HUES64 (cell line): ENCODE measurements at regions not wholly inside any gene's neighbourhood (a gene's known extent, or its start where the extent isn't known, plus 50 kb on each side); places are given as distances from the start of the nearest gene placed in this dataset.

Source experiments
- H3K27ac ChIP-seq: 2 replicates; pipeline ENCODE4 v1.7.0; 2013; ENCODE audit warnings: low read depth, low read length, inconsistent platforms
- H3K27me3 ChIP-seq: 2 replicates; pipeline ENCODE4 v1.6.1; 2013; ENCODE audit warnings: mild to moderate bottlenecking, low read length; ENCODE audit not compliant: insufficient read depth
- H3K36me3 ChIP-seq: 2 replicates; pipeline ENCODE4 v1.6.1; 2013; ENCODE audit warnings: mild to moderate bottlenecking, low read length; ENCODE audit not compliant: insufficient read depth
- H3K4me1 ChIP-seq: 2 replicates; pipeline ENCODE4 v1.6.1; 2013; ENCODE audit warnings: mild to moderate bottlenecking, low read length, moderate library complexity; ENCODE audit not compliant: insufficient read depth
- H3K4me3 ChIP-seq: 2 replicates; pipeline ENCODE4 v1.5.1; 2013; ENCODE audit warnings: mild to moderate bottlenecking, low read length, moderate library complexity
- H3K9ac ChIP-seq: 2 replicates; pipeline ENCODE4 v1.6.1; 2013; ENCODE audit warnings: mild to moderate bottlenecking, low read depth, low read length
- H3K9me3 ChIP-seq: 2 replicates; pipeline ENCODE4 v1.6.1; 2013; ENCODE audit warnings: low read depth, low read length; ENCODE audit not compliant: insufficient read depth
- WGBS: fragments of 150-250, 120-280 bp; methylation state at CpG from one replicate; pipeline ENCODE4 v1.1.7; 2013; ENCODE audit warnings: missing lambda C conversion rate; 5-methylcytosine and 5-hydroxymethylcytosine counted together

DNA sequence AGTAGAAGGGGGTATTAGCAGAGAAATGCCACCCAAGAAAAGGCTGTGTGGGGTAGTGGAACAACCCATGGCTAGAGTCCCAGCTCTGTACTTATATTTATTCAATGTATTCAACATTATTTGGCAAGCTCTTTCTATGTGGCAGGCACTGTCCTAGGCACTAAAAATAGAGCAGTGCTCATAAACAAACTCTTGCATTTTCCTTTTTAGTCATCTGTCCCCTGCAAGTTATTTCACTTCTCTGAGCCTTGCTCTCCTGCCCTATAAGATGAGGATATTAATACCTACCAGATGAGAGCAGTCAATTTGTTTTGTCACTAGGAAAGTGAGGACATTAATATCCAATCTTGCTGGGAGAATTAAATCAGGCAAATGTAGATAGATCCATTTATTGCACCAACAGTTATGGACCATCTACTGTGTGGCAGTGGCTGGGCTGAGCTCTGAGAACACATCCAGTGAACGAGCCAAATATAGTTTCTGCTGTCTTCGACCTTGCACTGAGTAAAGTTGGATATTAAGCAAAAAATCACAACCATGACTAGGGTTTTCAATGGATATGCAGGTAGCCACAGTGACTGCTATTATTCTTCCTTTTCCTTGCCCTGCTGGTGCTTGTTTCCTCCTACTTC is 314.3 kb upstream of the TBX3 start:
- Histone ChIP-seq H3K9me3 (peaks cover 8% of the 10 kb centered on the region), H3K27me3 (no peaks in the 10 kb centered on the region), H3K9ac (no peak overlapping the region), H3K4me1 (peaks cover 7% of the 10 kb centered on the region; the same call in 1 of the 2 replicates), H3K4me3 (no peak overlapping the region), H3K36me3 (no peaks in the 10 kb centered on the region), H3K27ac (no peak overlapping the region)
- WGBS, result 92% methylated on average over 2 of the region's 2 CpGs

DNA sequence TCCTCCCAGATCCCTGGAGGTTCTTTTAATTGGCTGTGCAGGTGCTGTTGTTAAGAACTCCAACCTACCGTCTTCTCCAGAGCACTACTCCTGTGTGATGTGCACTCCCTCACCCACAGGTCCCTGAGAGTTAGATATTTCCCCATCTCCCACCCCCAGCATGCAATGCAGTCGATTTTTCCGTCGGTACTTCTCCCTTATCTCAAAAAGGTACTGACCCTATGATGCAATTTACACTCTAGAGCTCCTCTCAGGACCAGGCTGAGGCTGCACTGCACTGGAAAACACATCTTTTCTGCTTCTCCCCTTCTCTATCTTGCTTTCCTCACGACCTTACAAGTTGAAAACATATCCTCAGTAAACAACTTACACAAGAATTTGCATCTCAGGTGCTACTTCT is 312.4 kb upstream of the TBX3 start:
- no peaks in the 10 kb centered on the region for H3K27me3 ChIP-seq
- H3K27ac ChIP-seq, result no peak overlapping the region
- 92% methylated on average over 5 of the region's 5 CpGs for WGBS
- peaks cover 8% of the 10 kb centered on the region for H3K9me3 ChIP-seq
- H3K36me3 ChIP-seq, result no peaks in the 10 kb centered on the region
- no peak overlapping the region for H3K9ac ChIP-seq
- H3K4me3 ChIP-seq, result no peak overlapping the region
- H3K4me1 ChIP-seq, result peaks cover 7% of the 10 kb centered on the region; the same call in 1 of the 2 replicates

DNA sequence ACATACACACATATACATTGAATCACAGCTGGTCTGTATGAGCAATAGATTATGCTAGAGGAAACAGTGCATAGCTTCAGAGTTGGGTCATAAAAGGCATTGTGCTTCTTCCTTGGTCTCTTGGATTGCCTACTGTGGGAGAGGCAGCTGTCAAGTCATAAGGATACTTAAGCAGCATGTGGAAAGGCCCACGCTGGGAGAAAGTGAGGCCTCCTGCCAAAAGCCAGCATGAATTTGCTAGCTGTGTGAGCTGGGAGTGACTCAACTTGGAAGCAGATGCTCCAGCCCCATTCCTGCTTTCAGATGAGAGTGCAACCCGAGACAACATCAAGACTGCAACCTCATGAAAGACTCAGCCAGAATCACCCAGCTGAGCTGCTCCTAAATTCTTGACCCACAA is 311.9 kb upstream of the TBX3 start:
- H3K4me1 ChIP-seq, result peaks cover 7% of the 10 kb centered on the region; the same call in 1 of the 2 replicates
- 89% methylated on average over 2 of the region's 2 CpGs for WGBS
- H3K9me3 ChIP-seq, result peaks cover 8% of the 10 kb centered on the region
- no peak overlapping the region for H3K9ac ChIP-seq
- H3K27ac ChIP-seq, result no peak overlapping the region
- H3K4me3 ChIP-seq, result no peak overlapping the region
- no peaks in the 10 kb centered on the region for H3K36me3 ChIP-seq
- no peaks in the 10 kb centered on the region for H3K27me3 ChIP-seq

DNA sequence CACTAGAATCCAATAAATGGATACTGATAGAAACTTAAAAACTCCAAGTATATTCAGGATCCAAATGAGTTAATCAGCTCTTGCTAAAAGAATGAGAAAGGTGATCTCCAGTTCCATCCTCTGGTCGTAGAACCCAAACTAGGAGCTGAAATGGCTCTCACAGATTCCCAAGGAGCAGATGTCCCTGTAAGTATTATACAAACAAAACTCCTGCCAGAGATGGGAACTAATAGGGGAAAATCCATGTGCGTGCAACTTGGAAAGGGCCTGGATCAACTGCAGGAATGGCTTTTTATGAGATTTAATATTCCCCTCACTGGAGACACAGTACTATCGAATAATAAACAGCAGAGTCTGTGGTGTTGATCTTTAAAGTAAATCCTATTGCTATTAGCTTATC is 309.2 kb upstream of the TBX3 start:
- 100% methylated on average over 1 of the region's 3 CpGs for WGBS

DNA sequence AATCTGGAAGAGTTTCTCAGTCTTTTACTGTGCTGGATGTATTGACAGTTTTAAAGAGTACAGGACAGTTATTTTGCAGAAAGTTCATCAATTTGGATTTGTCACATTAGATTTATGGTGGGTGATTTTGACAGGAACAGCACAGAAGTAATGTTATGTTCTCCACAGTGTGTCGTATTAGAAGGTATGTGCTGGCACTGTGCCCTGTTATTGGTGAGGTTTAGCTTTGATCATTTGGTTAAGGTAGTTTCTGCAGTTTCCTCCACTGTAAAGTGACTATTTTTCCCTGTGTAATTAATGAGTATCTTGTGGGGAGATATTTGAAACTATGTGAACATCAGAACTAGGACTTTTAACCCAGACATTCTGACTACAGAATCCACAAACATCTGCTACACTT is 308.5 kb upstream of the TBX3 start:
- no peaks in the 10 kb centered on the region for H3K36me3 ChIP-seq
- no peak overlapping the region for H3K9ac ChIP-seq
- no peaks in the 10 kb centered on the region for H3K27me3 ChIP-seq
- peaks cover 7% of the 10 kb centered on the region; the same call in 1 of the 2 replicates for H3K4me1 ChIP-seq
- no peak overlapping the region for H3K27ac ChIP-seq
- peaks cover 8% of the 10 kb centered on the region for H3K9me3 ChIP-seq
- WGBS, result 93% methylated on average over 1 of the region's 1 CpG
- no peak overlapping the region for H3K4me3 ChIP-seq

More for the DNA sequence above, 309.2 kb upstream of the TBX3 start:
- no peaks in the 10 kb centered on the region for H3K36me3 ChIP-seq
- H3K27ac ChIP-seq, result no peak overlapping the region
- H3K4me1 ChIP-seq, result peaks cover 7% of the 10 kb centered on the region; the same call in 1 of the 2 replicates
- peaks cover 8% of the 10 kb centered on the region for H3K9me3 ChIP-seq
- no peak overlapping the region for H3K9ac ChIP-seq
- no peaks in the 10 kb centered on the region for H3K27me3 ChIP-seq
- no peak overlapping the region for H3K4me3 ChIP-seq

DNA sequence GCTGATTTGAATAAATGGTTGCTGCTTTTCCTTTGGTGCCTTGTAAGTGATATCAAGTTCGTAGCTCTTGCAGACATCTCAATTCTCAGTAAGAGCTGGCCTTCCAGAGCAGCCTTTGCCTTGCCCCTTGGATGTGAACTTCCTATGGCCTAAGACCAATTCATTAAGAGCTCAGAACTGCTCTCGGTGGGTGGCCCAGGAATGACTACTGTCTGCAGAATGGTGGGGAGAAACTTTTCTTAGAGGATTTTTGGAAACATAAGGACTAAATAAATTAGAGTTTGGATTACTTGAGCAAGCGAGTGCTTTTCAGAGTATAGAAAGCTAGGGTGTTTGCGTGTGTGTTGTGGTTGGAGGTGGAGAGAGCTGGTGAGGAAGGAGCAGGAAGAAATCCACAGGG is 306.4 kb upstream of the TBX3 start:
- WGBS, result 89% methylated on average over 4 of the region's 4 CpGs
- Histone ChIP-seq H3K27ac (no peak overlapping the region), H3K9me3 (no peaks in the 10 kb centered on the region), H3K9ac (no peak overlapping the region), H3K27me3 (no peaks in the 10 kb centered on the region), H3K4me3 (no peak overlapping the region), H3K4me1 (peaks cover 7% of the 10 kb centered on the region; the same call in 1 of the 2 replicates), H3K36me3 (no peaks in the 10 kb centered on the region)

DNA sequence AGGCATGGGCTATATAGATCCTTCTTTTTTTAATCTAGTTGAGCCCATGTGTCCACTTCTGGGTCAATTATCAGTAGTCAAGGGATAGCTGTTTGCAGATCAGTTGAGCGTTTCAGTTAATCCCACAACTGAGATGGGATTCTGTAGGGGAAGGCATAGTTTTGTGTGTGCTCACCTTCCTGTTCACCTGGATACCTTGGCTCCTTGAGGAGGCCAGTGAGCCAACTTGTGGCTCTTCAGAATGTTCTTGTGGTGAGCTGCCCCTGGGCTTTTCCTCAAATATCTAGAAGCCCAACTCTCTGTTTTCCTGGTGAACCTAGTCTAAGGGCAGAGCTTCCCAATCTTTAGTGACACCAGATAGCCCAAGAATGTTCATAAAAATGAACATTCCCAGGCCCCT is 302.9 kb upstream of the TBX3 start:
- no peaks in the 10 kb centered on the region for H3K9me3 ChIP-seq
- no peaks in the 10 kb centered on the region for H3K27me3 ChIP-seq
- H3K9ac ChIP-seq, result no peak overlapping the region
- no peaks in the 10 kb centered on the region for H3K4me1 ChIP-seq
- 91% methylated on average over 1 of the region's 1 CpG for WGBS
- H3K36me3 ChIP-seq, result no peaks in the 10 kb centered on the region
- H3K4me3 ChIP-seq, result no peak overlapping the region
- no peak overlapping the region for H3K27ac ChIP-seq

DNA sequence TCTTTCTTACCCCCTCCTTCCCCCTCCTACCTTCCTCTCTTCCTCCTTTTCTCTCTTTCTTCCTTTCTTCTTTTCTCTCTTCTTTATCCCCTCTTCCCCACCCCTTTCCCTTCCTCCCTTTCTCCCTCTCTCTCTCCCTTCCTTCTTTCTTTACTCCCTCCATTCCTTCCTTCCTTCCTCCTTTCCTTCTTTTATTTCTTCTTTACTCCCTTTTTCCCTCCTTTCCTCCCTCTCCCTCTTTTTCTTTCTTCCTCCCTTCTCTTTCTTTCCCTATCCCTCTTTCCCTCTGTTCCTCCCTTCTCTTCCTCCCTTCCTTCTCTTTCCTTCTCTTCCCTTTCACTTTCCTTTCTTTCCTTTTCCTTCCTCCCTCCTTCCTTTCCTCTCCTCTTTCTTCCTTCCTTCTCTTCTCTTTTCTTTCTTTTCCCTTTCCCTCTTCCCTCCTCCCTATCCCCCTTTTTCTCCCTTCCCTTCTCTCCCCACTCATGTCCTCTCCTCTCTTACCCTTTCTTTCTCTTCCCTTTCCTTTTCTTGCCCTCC is 302.3 kb upstream of the TBX3 start:
- Histone ChIP-seq H3K4me1 (no peaks in the 10 kb centered on the region), H3K27ac (no peak overlapping the region), H3K9me3 (no peaks in the 10 kb centered on the region), H3K36me3 (no peaks in the 10 kb centered on the region), H3K27me3 (no peaks in the 10 kb centered on the region), H3K9ac (no peak overlapping the region), H3K4me3 (no peak overlapping the region)

DNA sequence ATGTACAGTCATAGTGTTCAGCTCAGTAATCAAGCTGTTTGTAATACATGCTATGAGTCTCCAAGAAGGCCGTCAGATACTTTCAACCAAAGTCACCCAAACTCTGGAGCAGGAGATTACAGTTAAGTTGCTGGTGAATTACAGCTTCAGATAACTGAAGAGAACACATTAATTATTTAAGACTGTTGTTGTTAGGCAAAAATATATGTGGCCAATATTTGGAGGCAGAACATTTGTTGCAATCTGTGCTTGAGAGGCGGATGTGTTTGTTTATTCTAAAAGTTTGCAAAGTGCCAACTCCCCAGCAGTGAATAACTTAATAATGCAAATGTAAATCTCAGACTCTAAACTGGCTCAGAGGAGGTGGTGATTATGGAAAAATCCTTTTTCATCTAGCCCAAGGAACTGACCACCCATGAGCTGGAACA is 300.7 kb upstream of the TBX3 start:
- WGBS, result 86% methylated on average over 2 of the region's 2 CpGs
- no peaks in the 10 kb centered on the region for H3K27me3 ChIP-seq

DNA sequence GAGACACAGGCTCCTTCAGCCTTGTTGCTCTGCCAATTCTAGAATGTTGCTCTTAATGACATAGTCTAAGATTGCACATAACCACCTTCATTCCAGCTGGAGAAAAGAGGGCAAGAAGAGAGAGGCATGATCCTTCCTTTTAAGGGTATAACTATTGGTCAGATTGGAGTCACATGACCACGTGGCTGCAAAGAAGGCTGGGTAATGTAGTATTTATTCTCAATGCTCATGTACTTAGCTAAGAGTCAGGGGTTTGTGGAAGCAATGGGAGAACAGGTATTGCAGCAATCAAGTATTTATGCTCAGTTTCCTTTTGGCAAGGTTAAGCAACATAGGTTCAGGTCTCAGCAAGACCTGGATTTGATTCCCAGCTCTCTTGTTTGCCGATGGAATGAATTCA is 298.8 kb upstream of the TBX3 start:
- H3K27me3 ChIP-seq, result no peaks in the 10 kb centered on the region
- no peak overlapping the region for H3K9ac ChIP-seq
- 89% methylated on average over 2 of the region's 2 CpGs for WGBS

More for the DNA sequence above, 300.7 kb upstream of the TBX3 start:
- Histone ChIP-seq H3K9ac (no peak overlapping the region), H3K9me3 (no peaks in the 10 kb centered on the region), H3K4me1 (no peaks in the 10 kb centered on the region), H3K27ac (no peak overlapping the region), H3K36me3 (no peaks in the 10 kb centered on the region), H3K4me3 (no peak overlapping the region)

DNA sequence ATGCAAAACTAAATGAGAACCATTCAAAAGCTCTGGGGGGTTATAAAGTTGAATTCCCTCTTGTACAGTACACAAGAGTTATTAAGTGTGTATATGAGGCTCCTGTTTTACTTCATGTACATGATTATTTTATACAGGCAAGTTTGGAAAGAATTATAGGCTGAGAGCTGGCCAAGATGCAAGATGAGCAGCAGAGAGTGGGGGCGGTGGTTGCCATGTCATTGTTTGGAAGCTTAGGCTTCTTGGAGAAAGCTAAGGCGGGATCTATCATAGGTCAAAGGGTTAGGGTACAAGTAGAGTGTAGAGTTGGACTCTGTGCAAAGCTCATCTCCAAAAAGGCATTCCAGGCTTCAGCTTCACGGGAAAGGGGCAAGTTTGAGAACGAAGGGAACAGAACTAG is 297.1 kb upstream of the TBX3 start:
- WGBS, result 91% methylated on average over 4 of the region's 4 CpGs

More for the DNA sequence above, 298.8 kb upstream of the TBX3 start:
- H3K36me3 ChIP-seq, result no peaks in the 10 kb centered on the region
- H3K27ac ChIP-seq, result no peak overlapping the region
- no peaks in the 10 kb centered on the region for H3K4me1 ChIP-seq
- no peaks in the 10 kb centered on the region for H3K9me3 ChIP-seq
- H3K4me3 ChIP-seq, result no peak overlapping the region

DNA sequence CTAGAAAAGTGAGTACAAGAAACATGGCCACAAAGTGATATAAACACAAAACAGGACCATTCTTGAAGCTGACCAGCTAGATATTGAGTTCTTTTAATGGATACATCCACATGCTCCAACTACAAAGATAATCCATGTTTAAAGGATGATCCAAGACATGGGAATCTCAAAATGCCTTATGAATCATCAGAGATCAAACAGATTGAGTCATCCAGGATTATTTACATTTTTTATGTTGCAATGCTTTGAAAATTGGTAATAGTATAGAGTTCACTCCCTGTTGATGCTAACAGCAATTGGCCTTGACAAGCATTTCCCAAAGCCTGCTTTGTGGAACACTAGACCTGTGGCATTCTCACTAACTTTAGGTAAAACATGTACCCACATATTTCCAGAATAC is 293.0 kb upstream of the TBX3 start:
- Histone ChIP-seq H3K27ac (no peak overlapping the region), H3K9ac (no peak overlapping the region), H3K9me3 (no peaks in the 10 kb centered on the region), H3K4me1 (no peaks in the 10 kb centered on the region), H3K36me3 (no peaks in the 10 kb centered on the region), H3K27me3 (no peaks in the 10 kb centered on the region), H3K4me3 (no peak overlapping the region)

More for the DNA sequence above, 297.1 kb upstream of the TBX3 start:
- H3K27me3 ChIP-seq, result no peaks in the 10 kb centered on the region
- no peaks in the 10 kb centered on the region for H3K36me3 ChIP-seq
- H3K9me3 ChIP-seq, result no peaks in the 10 kb centered on the region
- H3K27ac ChIP-seq, result no peak overlapping the region
- H3K9ac ChIP-seq, result no peak overlapping the region
- H3K4me1 ChIP-seq, result no peaks in the 10 kb centered on the region
- H3K4me3 ChIP-seq, result no peak overlapping the region
